RWPE2 (cell line): ENCODE measurements at regions not wholly inside any gene's neighbourhood (a gene's known extent, or its start where the extent isn't known, plus 50 kb on each side); places are given as distances from the start of the nearest gene placed in this dataset.

Source experiments
- ATAC-seq: fragments of 200-7000 bp; cut with Tn5 transposase; 3 replicates; pipeline ENCODE4 v1.9.1; 2021; ENCODE audit warnings: low read depth
- DNase-seq: peaks from one replicate; pipeline ENCODE4 v3.0.0-alpha.2; 2020; ENCODE audit warnings: low spot score
- H3K27ac ChIP-seq: fragments of 450-650 bp; 2 replicates; pipeline ENCODE4 v1.5.1; 2017; ENCODE audit warnings: mild to moderate bottlenecking; ENCODE audit not compliant: poor library complexity, severe bottlenecking
- H3K27me3 ChIP-seq: fragments of 250-450 bp; sonication (Bioruptor Pico); 2 replicates; pipeline ENCODE4 v1.5.1; 2021; ENCODE audit warnings: mild to moderate bottlenecking, moderate library complexity; ENCODE audit not compliant: insufficient read depth, poor library complexity, severe bottlenecking
- H3K36me3 ChIP-seq: fragments of 250-450 bp; sonication (Bioruptor Pico); 2 replicates; pipeline ENCODE4 v1.5.1; 2020; ENCODE audit warnings: low read depth, mild to moderate bottlenecking, moderate library complexity
- H3K4me1 ChIP-seq: fragments of 250-450 bp; sonication (Bioruptor Pico); 2 replicates; pipeline ENCODE4 v1.5.1; 2021; ENCODE audit warnings: mild to moderate bottlenecking, moderate library complexity; ENCODE audit not compliant: insufficient read depth, poor library complexity, severe bottlenecking
- H3K4me3 ChIP-seq: fragments of 250-450 bp; sonication (Bioruptor Pico); 2 replicates; pipeline ENCODE4 v1.5.1; 2021; ENCODE audit warnings: mild to moderate bottlenecking, moderate library complexity; ENCODE audit not compliant: severe bottlenecking
- H3K9me3 ChIP-seq: fragments of 250-450 bp; sonication (Bioruptor Pico); 2 replicates; pipeline ENCODE4 v1.5.1; 2021; ENCODE audit warnings: mild to moderate bottlenecking, moderate library complexity; ENCODE audit not compliant: severe bottlenecking
- CTCF ChIP-seq: fragments of 450-650 bp; IDR thresholded peaks from one replicate; pipeline ENCODE4 v1.5.1; 2017; ENCODE audit warnings: mild to moderate bottlenecking, moderate library complexity; ENCODE audit not compliant: poor library complexity, severe bottlenecking

DNA sequence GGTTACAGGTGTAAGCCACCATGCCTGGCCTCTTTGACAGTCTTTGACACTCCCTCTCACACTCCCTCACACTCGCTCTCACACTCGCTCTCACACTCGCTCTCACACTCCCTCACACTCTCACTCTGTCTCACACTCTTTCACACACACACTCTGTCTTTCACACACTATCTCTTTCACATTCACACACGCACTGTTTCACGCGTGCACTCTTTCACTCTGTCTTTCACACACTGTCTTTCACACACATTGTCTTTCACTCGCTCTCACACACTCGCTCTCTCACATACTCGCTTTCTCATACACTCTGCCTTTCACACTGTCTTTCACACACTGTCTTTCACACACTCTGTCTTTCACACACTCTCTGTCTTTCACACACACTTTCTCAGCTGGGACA is 167.1 kb upstream of the CXCL13 start:
- no peaks in the 10 kb centered on the region for H3K4me1 ChIP-seq
- no peaks in the 10 kb centered on the region for H3K27me3 ChIP-seq
- H3K4me3 ChIP-seq, result no peak overlapping the region
- no peaks in the 10 kb centered on the region for H3K36me3 ChIP-seq
- ATAC-seq (no peak), DNase-seq (no peak)
- no peak for TF ChIP-seq CTCF
- no peaks in the 10 kb centered on the region for H3K9me3 ChIP-seq
- H3K27ac ChIP-seq, result no peak overlapping the region

DNA sequence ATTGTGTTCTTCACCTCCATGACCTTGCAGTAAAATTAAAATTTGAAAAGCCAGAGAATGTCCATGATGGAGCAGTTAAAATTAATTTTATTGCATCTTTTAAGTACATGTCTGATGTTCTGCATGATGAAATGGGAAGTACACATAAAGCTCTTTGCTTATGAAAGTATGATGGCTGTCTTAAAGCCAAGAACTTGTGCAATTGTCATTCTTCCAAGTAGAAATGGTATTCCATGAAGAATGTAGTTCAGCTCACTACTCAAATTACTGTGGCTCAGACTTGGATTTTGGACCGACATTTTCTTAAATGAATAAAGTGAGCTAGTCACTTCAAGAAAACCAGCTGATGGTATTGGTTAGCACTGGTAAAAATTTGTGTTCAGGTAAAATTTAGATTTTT is 161.7 kb upstream of the CXCL13 start:
- DNase-seq (no peak), ATAC-seq (no peak)
- Histone ChIP-seq H3K27me3 (peaks cover 4% of the 10 kb centered on the region), H3K4me1 (no peaks in the 10 kb centered on the region), H3K4me3 (no peak overlapping the region), H3K36me3 (no peaks in the 10 kb centered on the region), H3K27ac (no peak overlapping the region), H3K9me3 (no peaks in the 10 kb centered on the region)
- no peak for TF ChIP-seq CTCF

DNA sequence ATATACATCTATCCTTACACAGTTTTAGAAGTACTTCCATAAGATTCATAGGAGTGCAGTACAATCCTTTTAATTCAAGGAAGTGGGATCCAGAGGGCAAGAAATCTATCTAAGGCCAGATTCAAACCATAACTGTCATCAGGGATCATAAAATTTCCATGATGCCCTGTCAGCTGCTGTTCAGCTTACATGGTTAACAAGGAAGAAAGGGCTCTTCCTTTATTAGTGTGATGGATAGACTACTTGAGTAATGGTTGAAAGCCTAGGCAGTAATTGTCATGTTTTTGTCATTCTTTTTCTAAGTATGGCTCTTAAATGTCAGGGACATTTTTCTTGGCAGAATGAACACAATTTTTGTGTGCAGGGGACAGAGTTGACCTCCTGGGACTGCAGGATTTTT is 159.8 kb upstream of the CXCL13 start:
- ATAC-seq, result no peak
- no peaks in the 10 kb centered on the region for H3K9me3 ChIP-seq
- no peak overlapping the region for H3K27ac ChIP-seq
- peaks cover 4% of the 10 kb centered on the region for H3K27me3 ChIP-seq
- H3K4me3 ChIP-seq, result no peak overlapping the region
- no peaks in the 10 kb centered on the region for H3K4me1 ChIP-seq
- no peak for TF ChIP-seq CTCF
- no peak for DNase-seq
- H3K36me3 ChIP-seq, result no peaks in the 10 kb centered on the region

GRCh38 chr4:77446601-77447000 is 159.0 kb upstream of the CXCL13 start:
- Histone ChIP-seq H3K4me1 (no peaks in the 10 kb centered on the region), H3K27me3 (peaks cover 4% of the 10 kb centered on the region), H3K9me3 (no peaks in the 10 kb centered on the region), H3K27ac (no peak overlapping the region), H3K4me3 (no peak overlapping the region), H3K36me3 (no peaks in the 10 kb centered on the region)
- no peak for DNase-seq
- no peak for TF ChIP-seq CTCF
- ATAC-seq, result no peak

DNA sequence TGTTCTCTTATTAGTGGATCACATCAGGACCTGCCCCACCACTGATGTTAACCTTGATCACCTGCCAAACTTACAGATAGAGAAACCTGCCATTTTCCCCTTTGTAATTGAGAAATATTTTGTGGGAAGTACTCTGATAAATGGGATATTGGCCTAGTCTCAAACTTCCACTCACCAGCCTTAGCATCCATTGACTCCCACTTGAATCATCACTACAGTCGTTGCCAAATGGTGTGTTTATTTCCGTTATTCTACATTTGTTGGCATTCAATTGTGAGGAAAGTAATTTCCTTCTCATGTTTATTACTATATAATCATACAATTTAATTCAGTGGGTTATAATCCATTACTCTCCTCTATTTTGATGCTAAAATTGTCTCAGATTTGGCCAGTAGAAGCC is 156.4 kb upstream of the CXCL13 start:
- no peaks in the 10 kb centered on the region for H3K4me1 ChIP-seq
- H3K27ac ChIP-seq, result no peak overlapping the region
- no peaks in the 10 kb centered on the region for H3K36me3 ChIP-seq
- H3K4me3 ChIP-seq, result no peak overlapping the region
- no peak for TF ChIP-seq CTCF
- no peak for DNase-seq
- ATAC-seq, result no peak
- no peaks in the 10 kb centered on the region for H3K9me3 ChIP-seq
- H3K27me3 ChIP-seq, result peaks cover 4% of the 10 kb centered on the region
